ENCODE measurements at regions not wholly inside any gene's neighbourhood (a gene's known extent, or its start where the extent isn't known, plus 50 kb on each side); places are given as distances from the start of the nearest gene placed in this dataset.

DNA sequence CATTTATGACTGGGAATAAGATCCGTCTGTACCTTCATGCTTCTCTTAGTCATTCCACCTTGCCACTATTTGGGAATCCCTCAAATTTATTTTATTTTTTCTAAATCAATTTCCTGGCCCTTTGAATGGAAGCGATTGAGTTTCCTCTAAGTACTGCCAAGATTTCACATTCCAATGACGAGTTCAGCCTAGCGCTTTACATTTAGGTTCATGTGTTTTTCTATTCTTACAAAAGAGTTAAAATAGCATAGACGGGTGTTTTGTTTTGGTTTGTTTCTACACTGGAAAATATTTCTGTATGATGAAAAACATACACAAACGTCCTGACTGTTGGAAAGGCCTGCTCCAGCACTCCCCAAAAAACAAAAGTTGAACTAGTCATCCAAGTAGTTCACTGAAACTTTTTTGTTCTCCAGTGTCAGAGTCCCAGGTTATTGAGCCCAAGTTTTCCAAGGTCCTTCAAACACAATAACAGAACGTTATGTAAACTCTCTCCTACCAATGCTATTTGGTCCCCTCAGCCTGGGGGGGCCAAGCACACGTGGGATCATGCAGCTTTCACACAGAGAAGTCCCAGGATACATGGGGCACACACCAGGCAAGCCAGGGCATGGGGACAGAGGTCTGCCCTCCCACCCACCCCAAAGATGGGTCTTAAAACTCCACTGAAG, 74.8 kb upstream of the FOXN3 start:
- H3K4me3 ChIP-seq (replicated peaks; ENCODE audit: low read depth, low read length): no peak overlapping the region
- DNase-seq (ENCODE audit: low read depth): peak; percentile 63
- TF ChIP-seq, protein P1, sequence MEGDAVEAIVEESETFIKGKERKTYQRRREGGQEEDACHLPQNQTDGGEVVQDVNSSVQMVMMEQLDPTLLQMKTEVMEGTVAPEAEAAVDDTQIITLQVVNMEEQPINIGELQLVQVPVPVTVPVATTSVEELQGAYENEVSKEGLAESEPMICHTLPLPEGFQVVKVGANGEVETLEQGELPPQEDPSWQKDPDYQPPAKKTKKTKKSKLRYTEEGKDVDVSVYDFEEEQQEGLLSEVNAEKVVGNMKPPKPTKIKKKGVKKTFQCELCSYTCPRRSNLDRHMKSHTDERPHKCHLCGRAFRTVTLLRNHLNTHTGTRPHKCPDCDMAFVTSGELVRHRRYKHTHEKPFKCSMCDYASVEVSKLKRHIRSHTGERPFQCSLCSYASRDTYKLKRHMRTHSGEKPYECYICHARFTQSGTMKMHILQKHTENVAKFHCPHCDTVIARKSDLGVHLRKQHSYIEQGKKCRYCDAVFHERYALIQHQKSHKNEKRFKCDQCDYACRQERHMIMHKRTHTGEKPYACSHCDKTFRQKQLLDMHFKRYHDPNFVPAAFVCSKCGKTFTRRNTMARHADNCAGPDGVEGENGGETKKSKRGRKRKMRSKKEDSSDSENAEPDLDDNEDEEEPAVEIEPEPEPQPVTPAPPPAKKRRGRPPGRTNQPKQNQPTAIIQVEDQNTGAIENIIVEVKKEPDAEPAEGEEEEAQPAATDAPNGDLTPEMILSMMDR (IDR thresholded peaks at IDR 0.05; ENCODE audit: low read length, missing control alignments): no peak

DNA sequence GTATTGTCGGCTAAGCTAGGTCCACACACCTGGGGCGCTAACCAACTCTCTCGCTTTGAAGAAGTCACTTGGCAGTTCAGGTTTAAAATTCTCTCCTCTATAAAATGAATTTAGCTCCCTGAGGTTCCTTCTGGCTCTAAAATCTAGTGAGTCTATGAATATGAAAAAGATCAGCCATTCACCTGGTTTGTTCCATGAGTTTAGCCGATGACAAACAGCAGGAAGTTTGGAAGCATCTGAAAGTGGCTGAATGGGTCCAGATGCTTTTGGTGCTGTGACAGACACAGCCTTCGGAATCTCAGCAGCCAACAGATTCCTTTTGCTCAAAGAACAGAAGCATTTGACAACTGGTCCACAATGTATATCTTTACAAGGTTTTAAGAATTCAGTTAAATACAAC, 73.4 kb upstream of the FOXN3 start:
- no peak overlapping the region for H3K4me3 ChIP-seq (replicated peaks; ENCODE audit: low read depth, low read length)
- TF ChIP-seq, protein P1 (IDR thresholded peaks at IDR 0.05; ENCODE audit: low read length, missing control alignments): no peak
- no peak for DNase-seq (ENCODE audit: low read depth)

DNA sequence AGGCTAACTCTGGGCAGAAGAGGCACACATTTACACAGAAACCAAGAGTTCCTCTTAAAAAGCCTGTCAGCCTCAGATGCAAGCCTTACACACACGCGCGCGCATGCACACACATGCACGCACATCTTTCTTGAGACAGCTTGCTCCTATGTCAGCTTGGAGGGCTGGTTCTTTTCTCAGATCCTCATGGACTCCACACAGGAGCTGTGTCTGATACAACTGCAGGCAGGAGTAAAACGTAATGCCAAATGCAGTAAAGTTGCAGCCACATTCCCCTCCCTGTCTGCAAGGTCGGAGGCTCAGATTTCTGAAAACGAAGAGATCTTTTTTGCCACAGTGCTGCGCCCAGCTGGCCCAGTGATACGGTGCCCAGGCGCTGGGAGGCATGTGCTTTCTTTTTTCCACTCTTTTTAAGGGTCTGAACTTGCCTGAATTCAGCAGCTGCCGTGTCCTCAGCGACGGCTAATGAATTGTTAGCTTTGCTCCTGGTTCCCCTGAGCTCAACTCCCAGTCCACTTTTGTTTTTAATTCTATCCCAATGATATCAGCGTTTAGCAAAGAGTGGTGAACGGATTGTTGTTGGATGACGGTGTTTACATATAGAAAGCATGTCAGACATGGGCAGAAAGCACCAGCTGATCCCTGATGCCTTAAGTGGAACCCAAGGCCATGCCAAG, 72.9 kb upstream of the FOXN3 start:
- H3K4me3 ChIP-seq (replicated peaks; ENCODE audit: low read depth, low read length): no peak overlapping the region
- no peak for DNase-seq (ENCODE audit: low read depth)
- TF ChIP-seq, protein P1 (IDR thresholded peaks at IDR 0.05; ENCODE audit: low read length, missing control alignments): no peak

DNA sequence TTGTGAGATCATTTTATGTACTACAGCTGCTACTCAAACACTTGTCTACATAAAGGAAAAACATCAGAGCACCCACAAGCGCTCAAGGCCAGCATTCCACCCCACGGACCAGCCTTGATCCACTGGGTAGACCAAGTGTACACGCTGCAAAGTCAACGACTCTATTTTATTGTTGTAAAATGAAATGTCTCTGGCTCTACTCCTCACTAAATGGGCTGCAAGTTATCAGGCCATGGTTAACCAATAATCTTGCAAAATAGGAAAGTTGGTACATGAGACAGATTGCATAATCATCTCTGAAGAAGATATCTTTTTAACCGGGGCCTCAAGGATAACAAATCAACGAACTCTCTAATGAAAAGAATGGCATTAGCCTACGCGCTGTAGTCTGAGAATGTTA, 69.9 kb upstream of the FOXN3 start:
- TF ChIP-seq, protein P1 (IDR thresholded peaks at IDR 0.05; ENCODE audit: low read length, missing control alignments): no peak
- no peak for DNase-seq (ENCODE audit: low read depth)
- no peak overlapping the region for H3K4me3 ChIP-seq (replicated peaks; ENCODE audit: low read depth, low read length)

DNA sequence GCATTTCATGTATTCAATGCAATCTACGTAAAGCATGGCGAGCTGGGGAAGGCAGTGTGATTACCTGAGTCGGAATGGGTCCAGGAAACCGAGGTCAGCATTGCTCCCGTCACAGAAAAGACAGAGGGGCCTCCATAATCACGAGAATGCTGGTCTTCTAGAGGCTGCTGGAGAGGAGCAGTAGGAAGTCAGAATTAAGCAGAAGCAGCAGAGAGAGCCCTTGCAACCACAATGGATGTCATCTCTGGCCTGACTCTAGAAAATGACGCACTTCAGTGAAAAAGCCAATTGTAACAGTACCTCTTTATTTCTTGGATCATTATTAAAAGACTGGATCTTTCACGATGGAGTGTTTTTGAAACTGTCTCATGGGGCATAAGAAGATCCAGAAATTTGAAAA, 69.5 kb upstream of the FOXN3 start:
- H3K4me3 ChIP-seq (replicated peaks; ENCODE audit: low read depth, low read length): no peak overlapping the region
- no peak for DNase-seq (ENCODE audit: low read depth)
- TF ChIP-seq, protein P1 (IDR thresholded peaks at IDR 0.05; ENCODE audit: low read length, missing control alignments): no peak

DNA sequence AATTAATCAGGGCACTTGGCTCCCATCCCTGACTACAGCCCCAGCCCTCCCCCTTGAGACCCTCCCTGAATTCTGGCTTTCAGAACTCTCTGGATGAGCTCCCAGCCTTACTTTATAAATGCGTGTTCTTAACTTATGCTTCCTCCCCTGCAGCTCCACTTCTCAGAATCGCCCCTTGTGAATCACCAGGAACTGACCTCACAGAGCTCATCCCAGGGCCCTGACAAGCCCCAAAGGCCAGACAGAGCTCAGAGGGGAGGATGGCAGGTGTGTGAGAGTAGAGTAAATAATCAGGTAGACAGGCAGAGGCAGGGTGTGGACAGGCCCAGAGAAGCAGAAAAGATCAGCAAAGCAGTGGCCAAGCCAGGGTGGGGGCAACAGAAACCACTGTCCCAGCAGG, 68.2 kb upstream of the FOXN3 start:
- no peak for DNase-seq (ENCODE audit: low read depth)
- TF ChIP-seq, protein P1 (IDR thresholded peaks at IDR 0.05; ENCODE audit: low read length, missing control alignments): no peak
- no peak overlapping the region for H3K4me3 ChIP-seq (replicated peaks; ENCODE audit: low read depth, low read length)

Data from fibroblast of pulmonary artery (primary cell).